ENCODE measurements at regions not wholly inside any gene's neighbourhood (a gene's known extent, or its start where the extent isn't known, plus 50 kb on each side); places are given as distances from the start of the nearest gene placed in this dataset.

DNA sequence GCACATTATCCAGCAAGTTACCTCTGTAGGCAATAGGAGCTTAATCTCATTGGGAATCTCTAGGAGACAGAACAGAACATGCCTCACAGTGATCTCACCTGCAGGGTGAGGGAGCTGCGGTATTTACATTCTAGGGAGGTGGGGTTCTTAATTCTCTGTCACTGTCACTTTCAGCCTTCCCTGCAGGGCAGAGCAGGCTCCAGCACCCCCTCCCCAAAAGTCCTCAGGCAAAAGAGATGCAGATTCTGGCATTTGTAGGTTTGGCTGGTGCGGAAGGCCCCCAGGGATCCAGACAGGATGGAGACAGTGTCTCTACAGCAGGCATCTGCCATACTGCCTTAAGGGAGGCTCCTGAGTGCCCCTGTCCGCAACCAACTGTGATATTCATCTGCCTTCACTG is 166.4 kb upstream of the ATP6AP2 start:
- H3K4me3 ChIP-seq: no peak overlapping the region
- H3K4me1 ChIP-seq: no peaks in the 10 kb centered on the region
- no peaks in the 10 kb centered on the region for H3K36me3 ChIP-seq
- intact Hi-C loops (cut with micrococcal nuclease): no loop called here
- H3K27ac ChIP-seq (replicated peaks): no peak overlapping the region
- DNase-seq: no peak
- no peaks in the 10 kb centered on the region for H3K9me3 ChIP-seq (replicated peaks)
- TF ChIP-seq CTCF (IDR thresholded peaks at IDR 0.05; ENCODE audit: borderline replicate concordance): no peak
- H3K27me3 ChIP-seq (ENCODE audit: low read depth): no peaks in the 10 kb centered on the region

DNA sequence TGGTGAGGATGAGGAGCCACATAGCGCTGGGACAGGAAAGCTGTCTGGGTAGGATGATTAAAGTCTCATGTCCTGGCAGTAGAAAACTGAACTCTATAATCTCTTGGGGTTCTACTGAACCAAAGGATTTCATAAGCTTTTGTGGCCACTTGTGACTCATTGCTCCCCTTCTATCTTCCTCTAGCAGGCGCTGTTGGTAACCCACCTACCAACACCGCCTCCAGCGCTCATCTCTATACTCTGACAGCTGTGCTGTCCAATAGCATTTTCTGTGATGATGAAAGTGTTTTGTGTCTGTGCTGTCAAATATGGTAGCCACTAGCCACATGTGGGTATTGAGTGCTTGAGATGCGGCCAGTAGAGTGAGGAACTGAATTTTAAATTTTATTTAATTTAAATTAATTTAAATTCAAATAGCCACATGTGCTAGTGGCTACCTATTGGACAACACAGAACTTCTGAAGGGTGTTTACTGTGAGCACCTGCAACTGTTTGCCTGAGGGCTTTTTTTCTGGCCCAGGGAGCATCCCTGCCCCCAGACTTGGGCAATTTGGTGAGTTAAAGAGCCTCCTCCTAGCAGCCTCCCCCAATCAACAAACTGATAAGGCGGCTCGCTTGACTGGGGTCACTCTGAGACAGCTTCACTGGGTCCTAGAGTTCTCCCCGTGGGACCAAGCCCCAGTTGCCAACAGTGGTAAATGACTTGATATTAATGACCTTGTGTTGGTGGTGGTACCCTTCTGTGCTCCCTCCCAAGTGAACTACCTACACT is 169.2 kb upstream of the ATP6AP2 start:
- H3K27me3 ChIP-seq (ENCODE audit: low read depth): no peaks in the 10 kb centered on the region
- H3K27ac ChIP-seq (replicated peaks): no peak overlapping the region
- H3K9me3 ChIP-seq (replicated peaks): no peaks in the 10 kb centered on the region
- no peak overlapping the region for H3K4me3 ChIP-seq
- no peak for DNase-seq
- H3K4me1 ChIP-seq: no peaks in the 10 kb centered on the region
- TF ChIP-seq CTCF (IDR thresholded peaks at IDR 0.05; ENCODE audit: borderline replicate concordance): no peak
- intact Hi-C loops (cut with micrococcal nuclease): no loop called here
- H3K36me3 ChIP-seq: no peaks in the 10 kb centered on the region

DNA sequence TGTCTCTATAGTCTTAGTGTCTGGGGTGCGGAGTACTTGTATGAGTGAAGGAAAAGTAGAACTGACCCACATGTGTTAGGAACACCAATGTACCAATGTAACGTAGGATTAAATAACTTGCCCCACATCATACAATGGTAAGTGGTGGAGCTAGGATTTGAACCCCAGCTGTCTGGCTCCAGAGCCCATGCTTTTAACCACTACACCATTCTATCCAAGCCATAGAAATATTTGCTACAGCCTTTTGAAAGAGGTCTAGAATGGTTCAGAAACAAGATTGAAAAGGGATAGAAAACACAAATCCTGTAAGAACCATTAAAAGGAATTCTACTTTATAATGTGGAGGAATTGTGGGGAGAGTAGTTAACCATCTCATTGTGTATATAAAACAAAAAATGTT is 169.9 kb upstream of the ATP6AP2 start:
- H3K27ac ChIP-seq (replicated peaks): no peak overlapping the region
- intact Hi-C loops (cut with micrococcal nuclease): no loop called here
- no peak overlapping the region for H3K4me3 ChIP-seq
- H3K4me1 ChIP-seq: no peaks in the 10 kb centered on the region
- TF ChIP-seq CTCF (IDR thresholded peaks at IDR 0.05; ENCODE audit: borderline replicate concordance): no peak
- DNase-seq: no peak
- no peaks in the 10 kb centered on the region for H3K9me3 ChIP-seq (replicated peaks)
- no peaks in the 10 kb centered on the region for H3K27me3 ChIP-seq (ENCODE audit: low read depth)
- no peaks in the 10 kb centered on the region for H3K36me3 ChIP-seq

GRCh38 chrX:40406330-40406859 is 174.4 kb upstream of the ATP6AP2 start:
- no peaks in the 10 kb centered on the region for H3K36me3 ChIP-seq
- H3K4me3 ChIP-seq: no peak overlapping the region
- H3K4me1 ChIP-seq: no peaks in the 10 kb centered on the region
- no peak overlapping the region for H3K27ac ChIP-seq (replicated peaks)
- no peaks in the 10 kb centered on the region for H3K9me3 ChIP-seq (replicated peaks)
- no peaks in the 10 kb centered on the region for H3K27me3 ChIP-seq (ENCODE audit: low read depth)
- intact Hi-C loops (cut with micrococcal nuclease): no loop called here
- DNase-seq: no peak
- TF ChIP-seq CTCF (IDR thresholded peaks at IDR 0.05; ENCODE audit: borderline replicate concordance): no peak

- DNase-seq: no peak
- TF ChIP-seq CTCF (IDR thresholded peaks at IDR 0.05; ENCODE audit: borderline replicate concordance): no peak
- Histone ChIP-seq H3K4me1 (no peaks in the 10 kb centered on the region), H3K27ac (replicated peaks) (no peak overlapping the region), H3K4me3 (no peak overlapping the region), H3K36me3 (no peaks in the 10 kb centered on the region), H3K9me3 (replicated peaks) (no peaks in the 10 kb centered on the region), H3K27me3 (ENCODE audit: low read depth) (no peaks in the 10 kb centered on the region)
- intact Hi-C loops (cut with micrococcal nuclease): no loop called here
Measured at GRCh38 chrX:40405399-40405798, 175.4 kb upstream of the ATP6AP2 start.

Data from left ventricle myocardium inferior (tissue), 1 donor.